T-helper 9 cell (primary cell): ENCODE measurements at regions not wholly inside any gene's neighbourhood (a gene's known extent, or its start where the extent isn't known, plus 50 kb on each side); places are given as distances from the start of the nearest gene placed in this dataset.
A peak's percentile ranks its signal among the peaks of the same experiment; 100 is the strongest.

Experiments used
- DNase-seq: peaks from one replicate; pipeline ENCODE4 v3.0.0-alpha.2; 2020

DNA sequence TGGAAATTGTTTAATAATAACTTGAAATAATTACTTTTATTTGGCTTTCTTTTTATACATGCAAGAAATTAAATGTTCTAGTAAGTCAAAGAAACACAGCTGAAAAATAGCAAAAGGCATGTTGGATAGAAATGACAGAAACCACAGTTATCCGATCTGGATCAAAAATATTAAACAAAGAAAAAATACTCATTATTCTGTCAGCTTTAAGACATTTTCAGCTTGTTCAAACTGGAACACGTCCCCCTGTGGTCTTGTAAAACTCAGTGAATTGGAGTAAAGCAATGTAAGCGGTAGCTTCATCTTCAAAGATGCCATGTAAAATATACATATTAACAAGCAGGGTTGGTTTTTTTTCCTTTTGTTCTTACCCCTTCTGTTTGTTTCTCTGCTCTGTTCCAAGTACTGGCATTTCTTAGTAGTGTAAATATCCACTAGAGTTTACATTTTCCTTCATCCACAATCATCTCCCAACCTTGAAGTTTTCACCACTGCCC is 223.4 kb downstream of the IGSF11 start:
- no peak for DNase-seq

DNA sequence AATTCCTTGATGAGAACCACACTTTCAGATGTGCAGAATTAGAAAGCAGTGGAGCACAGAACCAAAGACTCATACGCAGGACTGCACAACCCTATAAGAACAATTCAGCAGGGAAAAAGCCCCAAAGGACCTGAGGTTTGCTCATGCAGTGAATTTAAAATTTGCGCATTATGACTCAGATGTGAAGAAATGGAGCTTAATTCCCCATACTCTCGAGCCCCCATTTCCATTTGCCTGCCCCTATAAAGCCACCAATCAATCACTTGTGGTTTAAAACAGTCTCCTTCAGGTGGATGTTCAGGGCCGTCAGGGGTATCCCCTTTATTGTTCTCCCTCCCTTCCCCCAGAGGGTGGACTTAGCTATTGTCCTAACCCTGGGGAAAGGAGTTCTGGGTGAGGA is 221.2 kb downstream of the IGSF11 start:
- no peak for DNase-seq

DNA sequence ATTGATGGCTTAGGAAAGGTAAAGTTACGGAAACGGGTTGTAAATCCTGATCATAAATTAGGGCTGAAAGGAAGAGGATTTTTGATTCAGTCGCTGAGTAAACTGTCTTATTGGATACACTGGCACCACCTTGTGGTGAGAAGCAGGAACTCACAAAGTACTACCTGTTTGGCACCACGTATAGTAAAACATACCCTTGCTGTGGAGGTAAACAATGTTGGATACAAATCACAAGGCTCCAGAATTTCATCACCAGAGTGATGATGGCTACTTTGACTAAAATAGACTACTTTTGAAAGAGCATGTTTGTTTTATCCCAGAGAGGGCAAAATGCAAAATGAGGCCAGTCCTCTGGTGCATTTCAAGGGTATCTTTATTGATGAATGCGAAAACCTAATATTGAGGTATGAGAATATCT is 216.9 kb downstream of the IGSF11 start:
- DNase-seq: peak; percentile 1

DNA sequence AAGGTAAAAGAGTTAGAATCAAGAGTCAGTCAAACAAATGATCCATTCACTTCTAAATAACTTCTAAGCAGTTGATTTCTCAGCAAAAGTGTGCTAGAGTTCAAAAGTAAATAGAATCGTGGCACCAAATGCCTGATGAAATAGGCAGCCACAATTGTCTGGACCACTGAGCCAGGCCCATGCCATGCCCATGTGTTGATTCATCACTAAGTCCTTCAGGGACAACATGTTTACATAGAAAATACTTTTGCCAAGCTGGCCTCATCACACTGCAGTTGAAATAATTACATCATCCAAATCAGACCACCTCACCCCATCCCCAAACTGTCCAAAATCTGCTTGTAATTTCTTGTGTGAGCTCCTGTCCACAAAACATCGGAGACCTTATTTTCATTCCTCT is 216.3 kb downstream of the IGSF11 start:
- DNase-seq: no peak

DNA sequence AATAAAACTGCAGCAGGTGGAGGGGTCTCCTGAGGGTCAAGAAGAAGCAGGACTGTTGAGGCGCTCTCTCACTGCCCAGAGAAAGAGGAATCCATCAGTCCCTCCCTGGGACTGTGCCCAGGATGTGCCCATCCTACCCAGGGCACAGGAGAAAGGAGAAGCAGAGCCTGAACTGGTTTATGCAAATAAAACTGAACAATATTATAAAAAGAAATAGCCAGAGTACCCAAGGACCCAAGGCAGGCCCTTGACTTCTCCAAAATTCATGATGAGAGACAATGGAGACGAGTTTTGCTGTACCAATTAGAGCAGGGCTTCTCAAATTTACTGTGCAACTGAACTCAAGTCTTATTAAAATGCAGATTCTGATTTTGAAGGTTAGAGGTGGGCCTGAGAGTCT is 211.0 kb downstream of the IGSF11 start:
- DNase-seq: no peak

DNA sequence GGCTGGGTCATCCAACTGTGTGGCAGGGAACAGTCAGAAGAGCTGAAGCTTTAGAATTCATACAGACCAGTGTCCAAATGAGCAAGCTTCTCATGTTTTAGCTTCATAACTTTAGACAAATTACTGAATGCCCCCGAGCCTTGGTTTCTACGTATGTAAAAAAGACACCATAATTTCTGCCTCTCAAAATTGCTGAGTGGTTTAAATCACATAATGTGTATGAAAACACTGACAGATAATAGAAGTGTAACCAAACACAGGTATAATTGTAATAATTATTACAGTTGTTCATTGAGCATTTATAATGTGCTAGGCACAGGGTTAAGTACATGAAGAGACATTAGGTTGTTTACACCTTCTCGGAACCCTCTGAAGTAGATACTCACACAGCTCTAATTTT is 207.2 kb downstream of the IGSF11 start:
- DNase-seq: no peak

DNA sequence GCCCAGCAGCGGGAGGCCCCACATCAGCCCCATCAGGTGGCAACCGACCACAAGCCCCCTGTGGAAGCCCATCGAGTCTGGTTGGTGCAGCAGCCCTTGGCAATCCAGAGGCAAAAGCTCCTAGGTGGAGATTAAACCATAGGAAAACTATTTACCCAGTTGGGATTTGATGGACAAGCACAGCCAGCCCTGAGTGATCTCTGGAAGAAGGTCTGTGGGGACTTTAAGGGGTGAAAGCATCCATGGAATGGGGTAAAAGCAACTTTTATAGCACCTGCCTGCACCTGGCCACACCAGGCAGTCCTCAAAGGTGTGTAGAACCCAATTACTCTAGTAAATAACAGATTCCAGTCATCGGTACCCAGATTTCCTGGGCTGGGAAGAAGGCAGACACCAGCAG is 206.3 kb downstream of the IGSF11 start:
- DNase-seq: no peak

DNA sequence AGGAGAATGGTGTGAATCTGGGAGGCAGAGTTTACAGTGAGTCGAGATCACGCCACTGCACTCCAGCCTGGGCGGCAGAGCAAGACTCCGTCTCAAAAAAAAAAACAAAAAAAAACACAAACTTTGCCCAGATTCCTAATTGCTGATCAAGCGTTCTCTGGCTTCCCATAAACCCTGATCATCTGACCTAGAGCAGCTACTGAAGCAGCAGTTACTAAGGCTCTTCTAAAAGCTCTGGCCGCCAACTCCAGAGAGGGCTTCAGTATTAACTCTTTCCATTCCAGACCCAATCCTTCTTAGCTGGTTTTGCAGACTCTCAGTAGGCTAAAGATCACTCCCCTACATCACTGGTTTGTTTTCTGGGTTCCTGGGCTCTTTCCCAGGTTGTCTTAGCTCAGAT is 201.6 kb downstream of the IGSF11 start:
- DNase-seq: no peak

DNA sequence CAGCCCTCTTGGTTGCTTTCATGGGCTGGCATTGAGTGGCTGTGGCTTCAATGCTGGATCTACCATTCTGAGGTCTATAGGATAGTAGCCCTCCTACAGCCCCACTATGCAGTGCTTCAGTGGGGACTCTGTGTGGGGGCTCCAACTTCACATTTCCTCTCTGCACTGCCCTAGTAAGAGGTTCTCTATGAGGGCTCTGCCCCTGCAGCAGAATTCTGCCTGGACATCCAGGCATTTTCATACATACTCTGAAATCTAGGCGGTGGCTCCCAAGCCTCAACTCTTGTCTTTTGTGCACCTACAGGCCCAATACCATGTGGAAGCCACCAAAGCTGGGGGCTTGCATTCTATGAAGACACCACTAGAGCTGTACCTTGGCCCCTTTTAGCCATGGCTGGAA is 195.8 kb downstream of the IGSF11 start:
- DNase-seq: no peak

DNA sequence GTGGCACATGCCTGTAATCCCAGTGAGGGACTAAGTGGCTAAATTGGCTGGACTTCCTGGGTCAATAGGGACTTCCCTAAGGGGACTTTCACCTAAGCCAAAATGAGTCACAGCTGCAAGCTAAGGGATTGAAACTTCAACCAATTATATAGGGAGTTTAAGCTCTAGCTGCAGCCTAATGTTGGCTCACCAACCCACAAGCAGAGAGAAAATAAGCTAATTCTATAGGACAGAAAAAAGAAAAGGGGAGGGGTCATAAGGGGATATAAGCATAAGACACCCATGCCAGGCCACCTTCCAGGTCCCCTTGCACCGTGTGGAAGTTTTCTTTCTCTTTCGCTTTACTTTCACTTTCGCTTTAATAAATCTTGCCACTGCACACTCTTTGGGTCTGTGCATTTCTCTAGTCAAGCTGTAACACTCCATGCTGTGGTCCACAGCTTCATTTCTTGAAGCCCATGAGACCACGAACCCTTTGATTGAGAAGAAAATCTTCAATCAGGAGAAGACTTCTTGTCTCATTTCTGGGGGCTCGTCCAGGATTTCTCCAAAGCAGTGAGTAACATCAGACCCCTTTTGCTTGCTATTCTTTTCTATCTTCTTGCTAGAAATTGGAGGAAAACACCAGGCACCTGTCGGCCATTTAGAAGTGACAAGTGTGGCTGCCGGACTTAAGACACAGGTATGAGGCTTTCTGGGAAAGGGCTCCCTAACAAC is 192.3 kb downstream of the IGSF11 start:
- DNase-seq: no peak

DNA sequence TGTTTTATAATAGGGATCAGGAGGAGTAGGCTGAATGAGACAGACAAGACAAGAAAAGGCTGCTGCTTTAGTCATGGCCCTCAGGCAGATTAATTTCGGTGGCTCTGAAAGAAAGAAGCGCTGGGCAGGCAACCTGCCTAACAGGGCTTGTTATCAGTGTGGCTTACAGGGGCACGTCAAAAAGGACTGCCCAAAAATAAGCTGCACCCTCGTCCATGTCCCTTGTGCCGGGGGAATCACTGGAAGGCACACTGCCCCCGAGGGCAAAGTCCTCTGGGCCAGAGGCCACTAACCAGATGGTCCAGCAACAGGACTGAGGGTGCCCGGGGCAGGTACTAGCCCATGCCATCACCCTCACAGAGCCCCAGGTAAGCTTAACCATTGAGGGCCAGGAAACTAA is 188.5 kb downstream of the IGSF11 start:
- DNase-seq: no peak
